Panc1 (cell line): ENCODE measurements at regions not wholly inside any gene's neighbourhood (a gene's known extent, or its start where the extent isn't known, plus 50 kb on each side); places are given as distances from the start of the nearest gene placed in this dataset.

Source experiments
- ATAC-seq: fragments of 200-7000 bp; cut with Tn5 transposase; 2 replicates; pipeline ENCODE4 v1.9.1; 2020; ENCODE audit warnings: mild to moderate bottlenecking, moderate library complexity
- BruUV-seq: library from RNA; stranded (reverse); fragments of 400-500 nt; replicated peaks from 2 replicates; lab custom pipeline; 2021; lab: Mats Ljungman, UMichigan
- CTCF ChIA-PET: fragments of 300-600 bp; sonication (Branson Sonifier 250); formaldehyde crosslinking; loops from one replicate; lab custom pipeline; 2022; ENCODE audit warnings: antibody characterized with exemption; lab: Charles Lee
- POLR2A ChIA-PET: fragments of 300-600 bp; sonication (Branson Sonifier 250); formaldehyde crosslinking; loops from one replicate; lab custom pipeline; 2022; ENCODE audit warnings: antibody characterized with exemption; lab: Charles Lee
- DNase-seq: peaks from one replicate; pipeline ENCODE4 v3.0.0-alpha.2; 2010; ENCODE audit warnings: low read depth, low spot score
- H3K27ac ChIP-seq: 2 replicates; pipeline ENCODE4 v1.5.1; 2011; ENCODE audit warnings: mild to moderate bottlenecking, low read length, inconsistent platforms
- H3K27me3 ChIP-seq: fragments of 200-500 bp; sonication (Bioruptor generic); 2 replicates; pipeline ENCODE4 v1.6.0; 2014; ENCODE audit warnings: low read length, inconsistent platforms; ENCODE audit not compliant: control insufficient read depth, insufficient read depth
- H3K36me3 ChIP-seq: fragments of 200-500 bp; sonication (Bioruptor generic); 2 replicates; pipeline ENCODE4 v1.5.1; 2014; ENCODE audit warnings: inconsistent platforms, mild to moderate bottlenecking, low read length, moderate library complexity; ENCODE audit not compliant: control insufficient read depth, insufficient read depth
- H3K4me1 ChIP-seq: 2 replicates; pipeline ENCODE4 v1.5.1; 2011; ENCODE audit warnings: inconsistent platforms, mild to moderate bottlenecking, low read length, moderate library complexity; ENCODE audit not compliant: control insufficient read depth, insufficient read depth
- H3K4me3 ChIP-seq, 2 experiments: 2 replicates each; pipeline ENCODE4 v1.5.1; 2011 to 2012; ENCODE audit warnings: low read depth in 2 of 2, low read length in 2 of 2, mild to moderate bottlenecking in 2 of 2, inconsistent platforms in 1 of 2, moderate library complexity in 1 of 2
- H3K9me3 ChIP-seq: fragments of 200-500 bp; sonication (Bioruptor generic); 2 replicates; pipeline ENCODE4 v1.5.1; 2014; ENCODE audit warnings: low read depth, mild to moderate bottlenecking, inconsistent platforms, low read length, moderate library complexity; ENCODE audit not compliant: control insufficient read depth, insufficient read depth
- CTCF ChIP-seq: fragments of 450-650 bp; IDR thresholded peaks from 2 replicates; pipeline ENCODE4 v1.5.1; 2017; ENCODE audit warnings: mild to moderate bottlenecking
- POLR2AphosphoS5 ChIP-seq: IDR thresholded peaks from 2 replicates; pipeline ENCODE4 v1.6.1; 2012; ENCODE audit warnings: mild to moderate bottlenecking, low read depth, low read length, moderate library complexity
- SIN3A ChIP-seq: IDR thresholded peaks from 2 replicates; pipeline ENCODE4 v1.6.1; 2012; ENCODE audit warnings: low read depth, mild to moderate bottlenecking, low read length, moderate library complexity, borderline replicate concordance; ENCODE audit not compliant: insufficient read depth
- TCF7L2 ChIP-seq: IDR thresholded peaks from 2 replicates; pipeline ENCODE4 v1.6.1; 2011; ENCODE audit warnings: mild to moderate bottlenecking, low read depth, low read length, inconsistent platforms
- in situ Hi-C: cut with HindIII; loops from 2 replicates; pipeline ENCODE4 v1.10.0; 2016; ENCODE audit warnings: low sequenced_read_pairs, low pct_unique_long_range_greater_than_20kb
- intact Hi-C: fragments of 100-400 bp; cut with micrococcal nuclease; formaldehyde crosslinking; loops from one replicate; pipeline ENCODE4 v1.10.0; 2022; ENCODE audit not compliant: unreplicated experiment
- TF ChIP-seq, protein P1 (sequence below), 2 experiments: IDR thresholded peaks; 2 replicates each; pipeline ENCODE4 v1.6.1; 2011 to 2012; ENCODE audit warnings: low read depth in 2 of 2, control low read depth in 1 of 2, low read length in 1 of 2, mild to moderate bottlenecking in 1 of 2, moderate library complexity in 1 of 2; ENCODE audit not compliant: insufficient read depth in 1 of 2

DNA sequence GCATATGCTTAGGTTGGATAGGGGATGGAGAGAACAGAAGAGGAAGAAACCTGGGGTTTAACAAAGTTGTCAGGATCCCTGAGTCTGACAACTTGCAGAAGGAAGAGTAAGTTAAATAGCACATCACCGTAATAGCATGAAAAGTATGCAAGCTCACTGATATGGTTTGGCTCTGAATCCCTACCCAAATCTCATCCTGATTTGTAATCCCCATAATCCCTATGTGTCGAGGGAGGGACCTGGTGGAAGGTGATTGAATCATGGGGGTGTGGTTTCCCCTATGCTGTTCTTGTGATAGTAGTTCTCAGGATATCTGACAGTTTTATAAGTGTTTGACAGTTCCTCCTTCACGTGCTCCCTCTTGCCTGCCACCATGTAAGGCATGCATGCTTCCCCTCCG lies 193.3 kb downstream of the PSAT1 start:
- ChIA-PET CTCF (no interaction called here), POLR2A (no interaction called here)
- H3K27ac ChIP-seq: no peak overlapping the region
- no TSS peak for BruUV-seq
- H3K4me1 ChIP-seq: no peaks in the 10 kb centered on the region
- no peaks in the 10 kb centered on the region for H3K36me3 ChIP-seq
- TF ChIP-seq TCF7L2 (no peak), CTCF (no peak), SIN3A (no peak), POLR2AphosphoS5 (no peak)
- TF ChIP-seq, protein P1, sequence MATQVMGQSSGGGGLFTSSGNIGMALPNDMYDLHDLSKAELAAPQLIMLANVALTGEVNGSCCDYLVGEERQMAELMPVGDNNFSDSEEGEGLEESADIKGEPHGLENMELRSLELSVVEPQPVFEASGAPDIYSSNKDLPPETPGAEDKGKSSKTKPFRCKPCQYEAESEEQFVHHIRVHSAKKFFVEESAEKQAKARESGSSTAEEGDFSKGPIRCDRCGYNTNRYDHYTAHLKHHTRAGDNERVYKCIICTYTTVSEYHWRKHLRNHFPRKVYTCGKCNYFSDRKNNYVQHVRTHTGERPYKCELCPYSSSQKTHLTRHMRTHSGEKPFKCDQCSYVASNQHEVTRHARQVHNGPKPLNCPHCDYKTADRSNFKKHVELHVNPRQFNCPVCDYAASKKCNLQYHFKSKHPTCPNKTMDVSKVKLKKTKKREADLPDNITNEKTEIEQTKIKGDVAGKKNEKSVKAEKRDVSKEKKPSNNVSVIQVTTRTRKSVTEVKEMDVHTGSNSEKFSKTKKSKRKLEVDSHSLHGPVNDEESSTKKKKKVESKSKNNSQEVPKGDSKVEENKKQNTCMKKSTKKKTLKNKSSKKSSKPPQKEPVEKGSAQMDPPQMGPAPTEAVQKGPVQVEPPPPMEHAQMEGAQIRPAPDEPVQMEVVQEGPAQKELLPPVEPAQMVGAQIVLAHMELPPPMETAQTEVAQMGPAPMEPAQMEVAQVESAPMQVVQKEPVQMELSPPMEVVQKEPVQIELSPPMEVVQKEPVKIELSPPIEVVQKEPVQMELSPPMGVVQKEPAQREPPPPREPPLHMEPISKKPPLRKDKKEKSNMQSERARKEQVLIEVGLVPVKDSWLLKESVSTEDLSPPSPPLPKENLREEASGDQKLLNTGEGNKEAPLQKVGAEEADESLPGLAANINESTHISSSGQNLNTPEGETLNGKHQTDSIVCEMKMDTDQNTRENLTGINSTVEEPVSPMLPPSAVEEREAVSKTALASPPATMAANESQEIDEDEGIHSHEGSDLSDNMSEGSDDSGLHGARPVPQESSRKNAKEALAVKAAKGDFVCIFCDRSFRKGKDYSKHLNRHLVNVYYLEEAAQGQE (IDR thresholded peaks at IDR 0.05; ENCODE audit: insufficient read depth in 1 of 2, low read depth in 2 of 2, low read length in 1 of 2): no peak
- in situ Hi-C loops (no loop called here), intact Hi-C loops (no loop called here)
- H3K9me3 ChIP-seq: no peaks in the 10 kb centered on the region
- no peak overlapping the region for H3K4me3 ChIP-seq
- ATAC-seq (no peak), DNase-seq (no peak)
- H3K27me3 ChIP-seq: no peaks in the 10 kb centered on the region

DNA sequence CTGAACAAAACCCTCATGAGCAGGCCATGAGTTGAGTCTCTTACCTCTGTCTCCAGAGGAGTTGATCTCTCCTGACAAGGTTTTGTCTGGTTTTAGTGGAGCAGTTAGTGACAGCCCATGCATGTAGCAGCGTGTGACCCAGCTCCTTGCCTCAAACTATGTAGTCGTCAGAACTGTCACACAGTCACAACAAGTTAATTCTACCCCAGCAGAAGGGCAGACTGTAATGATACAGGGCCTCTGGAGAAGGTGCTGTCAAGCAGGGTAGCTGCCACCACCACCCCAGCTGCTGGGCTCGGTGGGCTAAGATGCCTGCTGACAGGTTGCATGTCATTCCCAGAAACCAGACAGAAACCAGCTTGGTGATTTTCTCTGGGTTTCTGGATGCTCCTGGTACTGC lies 194.5 kb downstream of the PSAT1 start:
- no peak for TF ChIP-seq CTCF
- TF ChIP-seq TCF7L2: no peak
- TF ChIP-seq, protein P1 (IDR thresholded peaks at IDR 0.05; ENCODE audit: insufficient read depth in 1 of 2, low read depth in 2 of 2, low read length in 1 of 2): no peak
- TF ChIP-seq POLR2AphosphoS5: no peak
- TF ChIP-seq SIN3A: no peak
- BruUV-seq: no TSS peak
- Histone ChIP-seq H3K4me1 (no peaks in the 10 kb centered on the region), H3K9me3 (no peaks in the 10 kb centered on the region), H3K36me3 (no peaks in the 10 kb centered on the region), H3K27me3 (no peaks in the 10 kb centered on the region), H3K27ac (no peak overlapping the region), H3K4me3 (no peak overlapping the region)
- ChIA-PET CTCF (no interaction called here), POLR2A (no interaction called here)
- intact Hi-C loops: no loop called here
- no peak for DNase-seq
- in situ Hi-C loops: no loop called here
- no peak for ATAC-seq
